ENCODE measurements at regions not wholly inside any gene's neighbourhood (a gene's known extent, or its start where the extent isn't known, plus 50 kb on each side); places are given as distances from the start of the nearest gene placed in this dataset.

- ChIA-PET CTCF (no interaction called here), POLR2A (no interaction called here)
- no peak for DNase-seq
- TF ChIP-seq, protein P1, sequence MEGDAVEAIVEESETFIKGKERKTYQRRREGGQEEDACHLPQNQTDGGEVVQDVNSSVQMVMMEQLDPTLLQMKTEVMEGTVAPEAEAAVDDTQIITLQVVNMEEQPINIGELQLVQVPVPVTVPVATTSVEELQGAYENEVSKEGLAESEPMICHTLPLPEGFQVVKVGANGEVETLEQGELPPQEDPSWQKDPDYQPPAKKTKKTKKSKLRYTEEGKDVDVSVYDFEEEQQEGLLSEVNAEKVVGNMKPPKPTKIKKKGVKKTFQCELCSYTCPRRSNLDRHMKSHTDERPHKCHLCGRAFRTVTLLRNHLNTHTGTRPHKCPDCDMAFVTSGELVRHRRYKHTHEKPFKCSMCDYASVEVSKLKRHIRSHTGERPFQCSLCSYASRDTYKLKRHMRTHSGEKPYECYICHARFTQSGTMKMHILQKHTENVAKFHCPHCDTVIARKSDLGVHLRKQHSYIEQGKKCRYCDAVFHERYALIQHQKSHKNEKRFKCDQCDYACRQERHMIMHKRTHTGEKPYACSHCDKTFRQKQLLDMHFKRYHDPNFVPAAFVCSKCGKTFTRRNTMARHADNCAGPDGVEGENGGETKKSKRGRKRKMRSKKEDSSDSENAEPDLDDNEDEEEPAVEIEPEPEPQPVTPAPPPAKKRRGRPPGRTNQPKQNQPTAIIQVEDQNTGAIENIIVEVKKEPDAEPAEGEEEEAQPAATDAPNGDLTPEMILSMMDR (IDR thresholded peaks at IDR 0.05), result no peak
- intact Hi-C loops (cut with micrococcal nuclease), result no loop called here
- Mint-ChIP-seq H3K4me1 (peaks cover 2% of the 10 kb centered on the region), H3K36me3 (ENCODE audit: low read depth) (no peaks in the 10 kb centered on the region), H3K4me3 (no peak overlapping the region), H3K27me3 (peaks cover 9% of the 10 kb centered on the region), H3K9me3 (peaks cover 8% of the 10 kb centered on the region), H3K27ac (no peak overlapping the region)
- ATAC-seq (ENCODE audit: low read depth), result no peak
Measured at GRCh38 chr7:26525398-26526264, 234.0 kb downstream of the SNX10 start.

GRCh38 chr7:26526265-26526587, 234.6 kb downstream of the SNX10 start:
- peaks cover 2% of the 10 kb centered on the region for H3K4me1 Mint-ChIP-seq
- TF ChIP-seq, protein P1 (IDR thresholded peaks at IDR 0.05), result no peak
- peaks cover 13% of the 10 kb centered on the region for H3K27me3 Mint-ChIP-seq
- ChIA-PET CTCF (no interaction called here), POLR2A (no interaction called here)
- ATAC-seq (ENCODE audit: low read depth) (no peak), DNase-seq (no peak)
- no peaks in the 10 kb centered on the region for H3K36me3 Mint-ChIP-seq (ENCODE audit: low read depth)
- H3K9me3 Mint-ChIP-seq, result peaks cover 8% of the 10 kb centered on the region
- no peak overlapping the region for H3K4me3 Mint-ChIP-seq
- no peak overlapping the region for H3K27ac Mint-ChIP-seq
- intact Hi-C loops (cut with micrococcal nuclease), result no loop called here

DNA sequence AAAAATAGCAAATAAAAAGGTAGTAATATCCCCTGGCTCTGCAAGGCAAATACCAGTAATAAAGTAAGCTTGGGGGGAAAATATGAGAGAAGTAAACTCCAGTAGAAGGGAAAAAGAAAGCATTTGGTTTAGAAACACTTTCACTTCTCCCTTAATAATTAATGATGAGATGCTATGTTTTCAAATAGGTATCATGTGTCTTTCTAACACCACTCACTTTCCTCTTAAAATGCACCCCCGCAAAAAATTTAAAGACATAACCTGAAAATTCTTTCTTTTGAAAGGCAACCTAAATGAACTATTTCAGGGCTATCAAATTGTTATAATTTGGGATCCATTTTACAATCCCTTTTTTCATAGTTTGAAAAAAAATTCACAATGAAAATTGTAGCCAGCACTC, 240.3 kb downstream of the SNX10 start:
- no peak overlapping the region for H3K4me3 Mint-ChIP-seq
- CTCF ChIA-PET, result no interaction called here
- no peak for ATAC-seq (ENCODE audit: low read depth)
- H3K27ac Mint-ChIP-seq, result no peak overlapping the region
- H3K4me1 Mint-ChIP-seq, result no peaks in the 10 kb centered on the region
- no peak for DNase-seq
- POLR2A ChIA-PET, result no interaction called here
- TF ChIP-seq, protein P1 (IDR thresholded peaks at IDR 0.05), result no peak
- intact Hi-C loops (cut with micrococcal nuclease), result no loop called here
- H3K36me3 Mint-ChIP-seq (ENCODE audit: low read depth), result no peaks in the 10 kb centered on the region
- peaks cover 30% of the 10 kb centered on the region for H3K27me3 Mint-ChIP-seq
- no peaks in the 10 kb centered on the region for H3K9me3 Mint-ChIP-seq

DNA sequence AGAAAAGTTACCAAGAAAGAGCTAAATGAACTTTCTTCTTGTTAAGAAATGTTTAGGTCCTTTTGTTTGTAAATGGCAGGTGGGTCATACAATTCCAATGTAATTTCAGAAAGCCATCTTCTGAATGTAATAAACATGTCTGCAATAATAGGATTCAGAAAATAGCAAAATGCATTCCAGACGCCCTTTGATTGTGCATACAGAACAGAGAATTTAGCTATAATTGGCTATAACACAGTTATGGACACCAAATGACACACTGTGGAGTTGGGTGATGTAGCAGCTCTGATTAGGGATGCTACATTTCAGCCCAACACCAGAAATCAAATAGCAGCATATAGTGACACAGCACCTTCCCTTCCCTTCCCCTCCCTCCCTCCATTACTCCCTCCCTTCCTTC, 240.8 kb downstream of the SNX10 start:
- no peak for ATAC-seq (ENCODE audit: low read depth)
- Mint-ChIP-seq H3K36me3 (ENCODE audit: low read depth) (no peaks in the 10 kb centered on the region), H3K9me3 (no peaks in the 10 kb centered on the region), H3K27ac (no peak overlapping the region), H3K4me1 (no peaks in the 10 kb centered on the region), H3K27me3 (peaks cover 33% of the 10 kb centered on the region), H3K4me3 (no peak overlapping the region)
- TF ChIP-seq, protein P1 (IDR thresholded peaks at IDR 0.05), result no peak
- ChIA-PET POLR2A (no interaction called here), CTCF (no interaction called here)
- no peak for DNase-seq
- intact Hi-C loops (cut with micrococcal nuclease), result no loop called here

DNA sequence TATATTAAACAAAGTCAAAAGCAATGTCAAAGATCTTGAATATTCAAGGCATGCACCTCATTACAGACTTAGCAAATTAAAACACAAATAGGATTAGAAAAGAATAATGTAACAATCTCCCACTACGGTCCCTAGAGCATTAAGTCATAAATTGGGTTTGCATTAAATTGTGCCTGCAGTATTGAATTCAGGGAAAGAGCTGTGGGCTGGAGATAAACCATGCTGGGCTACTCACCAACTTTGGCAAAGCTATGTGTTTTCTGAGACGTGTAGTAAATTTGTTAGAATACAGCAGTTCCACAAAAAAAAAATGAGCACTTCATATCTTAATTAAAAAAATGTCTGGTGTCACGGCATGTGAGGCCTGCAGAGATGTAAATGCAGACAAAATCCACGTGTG, 241.6 kb downstream of the SNX10 start:
- ChIA-PET CTCF (no interaction called here), POLR2A (no interaction called here)
- no peaks in the 10 kb centered on the region for H3K36me3 Mint-ChIP-seq (ENCODE audit: low read depth)
- ATAC-seq (ENCODE audit: low read depth), result no peak
- DNase-seq, result no peak
- H3K27ac Mint-ChIP-seq, result no peak overlapping the region
- no peaks in the 10 kb centered on the region for H3K9me3 Mint-ChIP-seq
- no peak overlapping the region for H3K4me3 Mint-ChIP-seq
- H3K4me1 Mint-ChIP-seq, result no peaks in the 10 kb centered on the region
- H3K27me3 Mint-ChIP-seq, result peaks cover 36% of the 10 kb centered on the region
- TF ChIP-seq, protein P1 (IDR thresholded peaks at IDR 0.05), result no peak
- intact Hi-C loops (cut with micrococcal nuclease), result no loop called here

All from activated B cell treated with CpG ODN at 0.5 μM for 24 hours (primary cell).